Heart left ventricle (tissue), 16 donors: ENCODE measurements at regions not wholly inside any gene's neighbourhood (a gene's known extent, or its start where the extent isn't known, plus 50 kb on each side); places are given as distances from the start of the nearest gene placed in this dataset.
A peak's percentile ranks its signal among the peaks of the same experiment; 100 is the strongest.

Source experiments
- ATAC-seq, 4 donors: fragments of 200-7000 bp; cut with Tn5 transposase; one replicate each; pipeline ENCODE4 v1.9.1; 2020 to 2022; ENCODE audit warnings: moderate library complexity in 4 of 4, mild to moderate bottlenecking in 3 of 4, moderate number of reproducible peaks in 1 of 4
- DNase-seq, 5 donors: peaks; one replicate each; pipeline ENCODE4 v3.0.0-alpha.2; 2020
- H3K27ac ChIP-seq, 12 donors: fragments of 200-600 bp; sonication (generic) in 4 of 12; one replicate each; pipeline versions ENCODE4 v1.5.0 to v1.8.0; 2016 to 2022; ENCODE audit warnings: mild to moderate bottlenecking in 2 of 12
- H3K27me3 ChIP-seq, 9 donors: fragments of 200-600 bp; sonication (generic) in 2 of 9; one replicate each; pipeline versions ENCODE4 v1.5.1 to v1.8.0; 2016 to 2022; ENCODE audit warnings: mild to moderate bottlenecking in 3 of 9
- H3K36me3 ChIP-seq, 9 donors: fragments of 200-600 bp; sonication (generic) in 2 of 9; one replicate each; pipeline versions ENCODE4 v1.5.0 to v1.8.0; 2018 to 2022; ENCODE audit warnings: mild to moderate bottlenecking in 2 of 9
- H3K4me1 ChIP-seq, 12 donors: fragments of 200-600 bp; sonication (generic) in 4 of 12; one replicate each; pipeline versions ENCODE4 v1.5.0 to v1.8.0; 2016 to 2022; ENCODE audit warnings: mild to moderate bottlenecking in 3 of 12
- H3K4me3 ChIP-seq, 12 donors: fragments of 200-600 bp; sonication (generic) in 4 of 12; one replicate each; pipeline versions ENCODE4 v1.5.0 to v1.8.0; 2017 to 2022; ENCODE audit warnings: mild to moderate bottlenecking in 9 of 12, moderate library complexity in 4 of 12
- H3K9me3 ChIP-seq, 12 donors: fragments of 200-600 bp; sonication (generic) in 4 of 12; one replicate each; pipeline versions ENCODE4 v1.5.0 to v1.8.0; 2016 to 2022; ENCODE audit warnings: mild to moderate bottlenecking in 1 of 12
- CTCF ChIP-seq, 12 donors: fragments of 200-600 bp; sonication (generic) in 4 of 12; IDR thresholded peaks; one replicate each; pipeline versions ENCODE4 v1.5.0 to v1.8.0; 2018 to 2022; ENCODE audit warnings: antibody characterized with exemption in 12 of 12, mild to moderate bottlenecking in 5 of 12
- POLR2A ChIP-seq, 2 donors: fragments of 450-650 bp; IDR thresholded peaks; one replicate each; pipeline ENCODE4 v1.6.1; 2017; ENCODE audit warnings: antibody characterized with exemption in 2 of 2, mild to moderate bottlenecking in 2 of 2, moderate library complexity in 2 of 2
- WGBS, 4 donors: extraction: QIAGEN DNeasy Blood & Tissue Kit in 2 of 4; methylation state at CpG; one replicate each; pipeline versions ENCODE4 v1.1.5 to v1.1.7; 2013 to 2018; 5-methylcytosine and 5-hydroxymethylcytosine counted together
- intact Hi-C, 10 donors: fragments of 100-400 bp; cut with DNase I; formaldehyde crosslinking; loops; one replicate each; pipeline versions ENCODE4 v1.11.1 to v1.14.2; 2022
- donor health status: ischemic (EF 13 %, LVEDD 7.1; RV severe dilation, severe dysfunction).
- donor health status: healthy with polysubstance abuse.
- donor health status: DM: no; HTN: yes; CAD: no.
- donor health status: DM: no; HTN: no; CAD: no.
- donor health status: ischemic (EF 25% LVEDD 6.9; RV normal size, moderate dysfunction).
- donor health status: ischemic (EF 25% LVEDD 5.7; RV mildly dilated, moderate dysfunction).
- donor health status: healthy.
- donor health status: DM: yes; HTN: yes; CAD: no.
- donor health status: ischemic (EF 35%, LVEDD 5.7; RV mildly dilated, moderate dysfunction).
- donor health status: nonischemic (EF 11% LVEDD 7.7; RV severe dilation, severe dysfunction).
- donor health status: DM: yes; HTN: yes; CAD: no.
- donor health status: PGD.
- donor health status: ischemic (EF 29% LVEDD 5.4; RV normal size, mild dysfunction).
- donor health status: nonischemic (EF 23%, LVEDD 6.1; RV moderate dilation, normal function).

GRCh38 chr9:86771941-86772634 is 175.2 kb downstream of the GAS1 start:
- Histone ChIP-seq H3K27me3 (peaks cover 0 to 6% (median 0%) of the 10 kb centered on the region in 9 donors), H3K4me3 (no peak overlapping the region), H3K27ac (no peak overlapping the region), H3K4me1 (peaks cover 0 to 7% (median 0%) of the 10 kb centered on the region in 12 donors), H3K36me3 (no peaks in the 10 kb centered on the region), H3K9me3 (no peaks in the 10 kb centered on the region)
- TF ChIP-seq POLR2A (IDR thresholded peaks at IDR 0.05): no peak
- TF ChIP-seq CTCF (IDR thresholded peaks at IDR 0.05): no peak
- intact Hi-C loops: no loop called here
- ATAC-seq (peak in 1 of 4 donors; percentile 28), DNase-seq (no peak)
- 66 to 79% (median 66%) methylated on average over 6 of the region's 6 CpGs for WGBS, 4 donors

- Histone ChIP-seq H3K36me3 (no peaks in the 10 kb centered on the region), H3K9me3 (no peaks in the 10 kb centered on the region), H3K4me3 (no peak overlapping the region), H3K27me3 (peaks cover 0 to 3% (median 0%) of the 10 kb centered on the region in 9 donors), H3K27ac (no peak overlapping the region), H3K4me1 (peaks cover 0 to 8% (median 0%) of the 10 kb centered on the region in 12 donors)
- intact Hi-C loops: no loop called here
- 60 to 80% (median 75%) methylated on average over 2 of the region's 2 CpGs for WGBS, 4 donors
- ATAC-seq: no peak
- TF ChIP-seq POLR2A (IDR thresholded peaks at IDR 0.05): no peak
- TF ChIP-seq CTCF (IDR thresholded peaks at IDR 0.05): no peak
- DNase-seq: no peak
Measured at GRCh38 chr9:86771420-86771819, 175.9 kb downstream of the GAS1 start.

- 87 to 96% (median 88%) methylated on average over 2 of the region's 2 CpGs for WGBS, 4 donors
- intact Hi-C loops: no loop called here
- Histone ChIP-seq H3K4me1 (peaks cover 0 to 24% (median 0%) of the 10 kb centered on the region in 12 donors), H3K4me3 (no peak overlapping the region), H3K9me3 (no peaks in the 10 kb centered on the region), H3K27me3 (no peaks in the 10 kb centered on the region), H3K27ac (no peak overlapping the region), H3K36me3 (no peaks in the 10 kb centered on the region)
- DNase-seq (no peak), ATAC-seq (no peak)
- no peak for TF ChIP-seq POLR2A (IDR thresholded peaks at IDR 0.05)
- TF ChIP-seq CTCF (IDR thresholded peaks at IDR 0.05): no peak
Measured at GRCh38 chr9:86768709-86769108, 178.6 kb downstream of the GAS1 start.

- DNase-seq: no peak
- TF ChIP-seq CTCF (IDR thresholded peaks at IDR 0.05) (no peak), POLR2A (IDR thresholded peaks at IDR 0.05) (no peak)
Measured at GRCh38 chr9:86768020-86768419, 179.3 kb downstream of the GAS1 start.

More at GRCh38 chr9:86768020-86768419, 179.3 kb downstream of the GAS1 start:
- peaks cover 0 to 30% (median 0%) of the 10 kb centered on the region in 12 donors for H3K4me1 ChIP-seq
- no peak overlapping the region for H3K27ac ChIP-seq
- 81 to 96% (median 94%) methylated on average over 2 of the region's 2 CpGs for WGBS, 4 donors
- H3K9me3 ChIP-seq: no peaks in the 10 kb centered on the region
- no peak overlapping the region for H3K4me3 ChIP-seq
- no peaks in the 10 kb centered on the region for H3K36me3 ChIP-seq
- intact Hi-C loops: no loop called here
- no peaks in the 10 kb centered on the region for H3K27me3 ChIP-seq
- no peak for ATAC-seq
